ENCODE measurements at regions not wholly inside any gene's neighbourhood (a gene's known extent, or its start where the extent isn't known, plus 50 kb on each side); places are given as distances from the start of the nearest gene placed in this dataset.
"Not testable (repeated sequence)": the region's sequence is repeated elsewhere in the genome, so short reads cannot be mapped to it uniquely, and the experiment has no call there.

GRCh38 chr10:59470570-59470969, 108.2 kb upstream of the FAM13C start:
- ATAC-seq (no peak), DNase-seq (no peak)

GRCh38 chr10:59465088-59465487, 102.7 kb upstream of the FAM13C start:
- ATAC-seq = no peak
- intact Hi-C loops (cut with micrococcal nuclease) = no loop called here
- no peak for DNase-seq

More at GRCh38 chr10:59470570-59470969, 108.2 kb upstream of the FAM13C start:
- intact Hi-C loops (cut with micrococcal nuclease) = no loop called here

GRCh38 chr10:59464483-59464882, 102.1 kb upstream of the FAM13C start:
- no peak for DNase-seq
- no peak for ATAC-seq
- intact Hi-C loops (cut with micrococcal nuclease) = no loop called here

GRCh38 chr10:59463909-59464308, 101.6 kb upstream of the FAM13C start:
- DNase-seq = no peak
- intact Hi-C loops (cut with micrococcal nuclease) = no loop called here
- ATAC-seq = no peak

GRCh38 chr10:59460601-59461000, 98.3 kb upstream of the FAM13C start:
- ATAC-seq (no peak), DNase-seq (no peak)
- intact Hi-C loops (cut with micrococcal nuclease) = no loop called here

- DNase-seq (no peak), ATAC-seq (no peak)
- intact Hi-C loops (cut with micrococcal nuclease) = no loop called here
Measured at GRCh38 chr10:59456199-59456598, 93.8 kb upstream of the FAM13C start.

GRCh38 chr10:59454171-59454919, 92.0 kb upstream of the FAM13C start:
- intact Hi-C loops (cut with micrococcal nuclease) = no loop called here
- no peak for ATAC-seq
- no peak for DNase-seq

GRCh38 chr10:59448616-59449015, 86.3 kb upstream of the FAM13C start:
- no peak for ATAC-seq
- DNase-seq = no peak
- intact Hi-C loops (cut with micrococcal nuclease) = no loop called here

GRCh38 chr10:59435707-59436106, 73.4 kb upstream of the FAM13C start:
- DNase-seq = no peak
- no peak for ATAC-seq
- intact Hi-C loops (cut with micrococcal nuclease) = no loop called here

GRCh38 chr10:59434463-59435321, 72.3 kb upstream of the FAM13C start:
- no peak for ATAC-seq
- no peak for DNase-seq
- intact Hi-C loops (cut with micrococcal nuclease) = no loop called here

- DNase-seq (no peak), ATAC-seq (no peak)
- intact Hi-C loops (cut with micrococcal nuclease) = no loop called here
Measured at GRCh38 chr10:59433720-59434428, 71.5 kb upstream of the FAM13C start.

GRCh38 chr10:59432207-59432900, 70.0 kb upstream of the FAM13C start:
- no peak for DNase-seq
- intact Hi-C loops (cut with micrococcal nuclease) = no loop called here
- no peak for ATAC-seq

GRCh38 chr10:59413795-59414194, 51.4 kb upstream of the FAM13C start:
- intact Hi-C loops (cut with micrococcal nuclease); DNase-seq; ATAC-seq: not testable (repeated sequence)

Data from left ventricle myocardium superior (tissue), 1 donor.